ENCODE measurements at regions not wholly inside any gene's neighbourhood (a gene's known extent, or its start where the extent isn't known, plus 50 kb on each side); places are given as distances from the start of the nearest gene placed in this dataset.

DNA sequence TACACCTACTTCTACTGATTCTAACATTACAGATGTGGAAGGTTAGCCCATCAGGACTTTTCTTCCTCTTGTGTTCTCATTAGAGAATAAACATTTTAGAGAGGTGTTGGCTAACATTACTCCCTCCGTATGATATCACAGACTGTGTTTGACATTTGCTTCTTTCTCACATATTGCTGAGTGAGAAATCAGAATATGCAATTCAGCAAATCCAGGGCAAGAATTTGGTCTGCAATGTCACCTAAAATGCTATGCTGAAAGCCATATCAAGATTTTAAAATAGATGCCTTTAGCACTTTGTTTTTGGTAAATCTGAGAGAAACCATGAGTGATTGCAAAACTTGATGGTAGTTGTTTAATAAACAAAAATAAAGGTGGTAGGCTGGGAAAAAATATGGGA is 319.1 kb downstream of the C4orf33 start:
- no peak for DNase-seq
- TF ChIP-seq, protein P1, sequence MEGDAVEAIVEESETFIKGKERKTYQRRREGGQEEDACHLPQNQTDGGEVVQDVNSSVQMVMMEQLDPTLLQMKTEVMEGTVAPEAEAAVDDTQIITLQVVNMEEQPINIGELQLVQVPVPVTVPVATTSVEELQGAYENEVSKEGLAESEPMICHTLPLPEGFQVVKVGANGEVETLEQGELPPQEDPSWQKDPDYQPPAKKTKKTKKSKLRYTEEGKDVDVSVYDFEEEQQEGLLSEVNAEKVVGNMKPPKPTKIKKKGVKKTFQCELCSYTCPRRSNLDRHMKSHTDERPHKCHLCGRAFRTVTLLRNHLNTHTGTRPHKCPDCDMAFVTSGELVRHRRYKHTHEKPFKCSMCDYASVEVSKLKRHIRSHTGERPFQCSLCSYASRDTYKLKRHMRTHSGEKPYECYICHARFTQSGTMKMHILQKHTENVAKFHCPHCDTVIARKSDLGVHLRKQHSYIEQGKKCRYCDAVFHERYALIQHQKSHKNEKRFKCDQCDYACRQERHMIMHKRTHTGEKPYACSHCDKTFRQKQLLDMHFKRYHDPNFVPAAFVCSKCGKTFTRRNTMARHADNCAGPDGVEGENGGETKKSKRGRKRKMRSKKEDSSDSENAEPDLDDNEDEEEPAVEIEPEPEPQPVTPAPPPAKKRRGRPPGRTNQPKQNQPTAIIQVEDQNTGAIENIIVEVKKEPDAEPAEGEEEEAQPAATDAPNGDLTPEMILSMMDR (IDR thresholded peaks at IDR 0.05): no peak
- TF ChIP-seq POLR2A (IDR thresholded peaks at IDR 0.05): no peak
- intact Hi-C loops (cut with DNase I): no loop called here
- Histone ChIP-seq H3K36me3 (no peaks in the 10 kb centered on the region), H3K27me3 (no peaks in the 10 kb centered on the region), H3K4me1 (no peaks in the 10 kb centered on the region), H3K4me3 (no peak overlapping the region), H3K27ac (no peak overlapping the region), H3K9me3 (no peaks in the 10 kb centered on the region)
- WGBS, 2 donors: 63 to 67% methylated on average over 1 of the region's 1 CpG

DNA sequence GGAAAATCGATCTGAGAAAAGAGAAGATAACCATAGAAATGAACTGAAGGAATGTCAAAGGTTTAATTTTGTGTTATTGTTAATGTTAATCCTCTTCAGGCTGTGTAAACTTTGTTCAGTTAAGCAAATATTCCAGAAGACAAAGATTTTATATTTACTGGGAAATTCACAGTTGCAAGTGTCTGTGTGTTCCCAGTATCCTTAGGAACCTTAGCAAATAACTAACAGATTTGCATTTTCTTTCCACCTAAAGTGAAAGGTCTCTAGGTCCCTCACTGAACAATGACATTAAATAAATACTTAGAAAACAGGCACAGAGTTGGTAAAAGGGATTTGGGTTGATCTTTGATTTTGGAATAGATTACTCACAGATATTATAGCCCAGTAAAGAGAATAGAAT is 324.7 kb downstream of the C4orf33 start:
- no peaks in the 10 kb centered on the region for H3K36me3 ChIP-seq
- H3K9me3 ChIP-seq: no peaks in the 10 kb centered on the region
- DNase-seq: no peak
- 3 to 22% methylated on average over 1 of the region's 1 CpG for WGBS, 2 donors
- TF ChIP-seq, protein P1 (IDR thresholded peaks at IDR 0.05): no peak
- TF ChIP-seq POLR2A (IDR thresholded peaks at IDR 0.05): no peak
- H3K4me1 ChIP-seq: no peaks in the 10 kb centered on the region
- H3K27ac ChIP-seq: no peak overlapping the region
- intact Hi-C loops (cut with DNase I): no loop called here
- no peak overlapping the region for H3K4me3 ChIP-seq
- no peaks in the 10 kb centered on the region for H3K27me3 ChIP-seq

DNA sequence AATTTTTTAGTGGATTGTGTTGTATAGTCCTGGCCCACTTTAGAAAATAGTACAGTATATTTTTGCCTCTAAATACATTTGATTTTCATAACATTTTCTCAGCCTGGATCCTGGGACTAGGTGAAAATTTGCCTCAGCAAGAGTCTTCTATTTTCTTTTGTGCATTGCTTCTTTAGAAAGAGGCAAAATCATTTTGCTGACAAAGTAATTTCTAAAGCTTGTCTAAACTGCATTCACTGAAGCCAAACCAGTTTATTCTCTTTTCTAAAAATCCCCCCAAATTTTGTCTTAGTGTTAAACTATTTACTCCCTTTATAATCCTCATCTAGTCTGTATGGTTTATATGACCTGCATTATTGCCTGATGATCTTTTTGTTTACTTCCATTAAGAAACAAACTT is 326.3 kb downstream of the C4orf33 start:
- no peak for DNase-seq
- no peaks in the 10 kb centered on the region for H3K9me3 ChIP-seq
- no peaks in the 10 kb centered on the region for H3K27me3 ChIP-seq
- no peaks in the 10 kb centered on the region for H3K36me3 ChIP-seq
- no peak overlapping the region for H3K4me3 ChIP-seq
- H3K27ac ChIP-seq: no peak overlapping the region
- intact Hi-C loops (cut with DNase I): no loop called here
- no peaks in the 10 kb centered on the region for H3K4me1 ChIP-seq
- TF ChIP-seq, protein P1 (IDR thresholded peaks at IDR 0.05): no peak
- no peak for TF ChIP-seq POLR2A (IDR thresholded peaks at IDR 0.05)

DNA sequence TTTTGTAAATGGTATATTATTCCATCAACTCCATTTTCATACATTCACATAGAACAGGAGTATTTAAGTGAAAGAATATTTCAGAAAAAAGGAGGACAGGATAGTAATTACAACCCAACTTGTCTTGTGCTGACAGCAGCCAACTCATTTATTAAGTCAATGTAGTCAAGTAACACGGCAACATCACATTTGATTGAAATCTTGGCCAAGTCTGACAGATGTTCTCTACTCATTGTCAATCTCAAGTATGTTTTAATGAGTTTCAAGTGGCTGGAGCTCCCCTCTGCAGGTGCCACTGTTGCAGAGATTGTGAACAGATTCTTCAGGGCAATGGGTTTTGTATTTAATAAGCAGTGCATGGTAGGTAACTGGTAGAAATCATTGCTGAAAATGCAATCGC is 332.5 kb downstream of the C4orf33 start:
- TF ChIP-seq, protein P1 (IDR thresholded peaks at IDR 0.05): no peak
- no peak for TF ChIP-seq POLR2A (IDR thresholded peaks at IDR 0.05)
- H3K27me3 ChIP-seq: no peaks in the 10 kb centered on the region
- WGBS, 2 donors: 49 to 63% methylated on average over 2 of the region's 2 CpGs
- intact Hi-C loops (cut with DNase I): no loop called here
- H3K9me3 ChIP-seq: no peaks in the 10 kb centered on the region
- H3K27ac ChIP-seq: no peak overlapping the region
- no peak overlapping the region for H3K4me3 ChIP-seq
- H3K4me1 ChIP-seq: no peaks in the 10 kb centered on the region
- no peak for DNase-seq
- no peaks in the 10 kb centered on the region for H3K36me3 ChIP-seq

DNA sequence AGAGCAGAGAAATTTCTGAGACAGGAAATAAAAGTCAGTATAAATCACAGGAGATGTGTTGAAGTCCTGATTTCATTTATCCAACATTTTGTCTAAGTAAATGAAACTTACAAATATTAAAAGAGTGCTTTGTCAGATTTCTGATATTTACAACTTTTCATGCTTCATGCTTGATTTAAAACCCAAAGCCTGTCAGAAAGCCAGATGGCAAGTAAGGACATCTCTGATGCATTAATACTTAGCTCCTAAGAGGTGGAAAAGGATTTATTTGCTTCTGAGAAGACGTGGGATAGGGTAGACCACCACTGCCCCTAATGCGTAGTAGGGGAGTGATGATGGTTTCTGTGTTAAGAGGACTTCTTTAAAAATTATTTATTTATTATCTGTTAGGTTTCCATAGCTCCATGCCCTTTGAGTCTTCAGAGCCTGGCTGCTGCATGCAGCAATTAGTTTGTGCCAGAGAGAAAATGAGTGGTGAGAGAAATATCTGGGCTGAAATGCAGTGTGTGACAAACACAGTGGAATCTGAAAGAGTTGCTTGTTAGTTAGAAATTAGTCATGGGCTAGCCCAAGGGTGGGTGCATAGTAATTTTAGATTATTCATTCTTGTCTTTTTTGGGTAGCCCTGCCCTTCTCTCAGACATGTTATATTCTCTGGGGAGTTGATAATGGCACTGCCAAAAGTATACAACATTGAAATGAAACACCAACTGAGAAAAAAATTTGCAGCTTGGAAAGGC is 333.8 kb downstream of the C4orf33 start:
- 24 to 28% methylated on average over 2 of the region's 2 CpGs for WGBS, 2 donors
- no peak for TF ChIP-seq POLR2A (IDR thresholded peaks at IDR 0.05)
- TF ChIP-seq, protein P1 (IDR thresholded peaks at IDR 0.05): no peak
- Histone ChIP-seq H3K4me1 (no peaks in the 10 kb centered on the region), H3K9me3 (no peaks in the 10 kb centered on the region), H3K36me3 (no peaks in the 10 kb centered on the region), H3K27ac (no peak overlapping the region), H3K27me3 (no peaks in the 10 kb centered on the region), H3K4me3 (no peak overlapping the region)
- intact Hi-C loops (cut with DNase I): no loop called here
- DNase-seq: no peak
